Memory B cell (primary cell): ENCODE measurements at regions not wholly inside any gene's neighbourhood (a gene's known extent, or its start where the extent isn't known, plus 50 kb on each side); places are given as distances from the start of the nearest gene placed in this dataset.

Experiments
- ATAC-seq: fragments of 150-1000 bp; cut with Tn5 transposase; 2 replicates; pipeline ENCODE4 v1.10.0; 2021; ENCODE audit warnings: low read depth, mild to moderate bottlenecking, moderate library complexity
- DNase-seq, 2 donors: peaks; one replicate each; pipeline ENCODE4 v3.0.0; 2022; ENCODE audit warnings: low spot score in 2 of 2
- H3K27ac Mint-ChIP-seq: one replicate; pipeline ENCODE4 v1.8.0; 2022; ENCODE audit warnings: mild to moderate bottlenecking, moderate library complexity, mixed read lengths
- H3K27me3 Mint-ChIP-seq: one replicate; pipeline ENCODE4 v1.8.0; 2022; ENCODE audit warnings: mixed read lengths
- H3K36me3 Mint-ChIP-seq: one replicate; pipeline ENCODE4 v1.8.0; 2022; ENCODE audit warnings: mild to moderate bottlenecking, mixed read lengths
- H3K4me1 Mint-ChIP-seq: one replicate; pipeline ENCODE4 v1.8.0; 2022; ENCODE audit warnings: mixed read lengths
- H3K4me3 Mint-ChIP-seq: one replicate; pipeline ENCODE4 v1.8.0; 2022; ENCODE audit warnings: mild to moderate bottlenecking, moderate library complexity, mixed read lengths
- H3K9me3 Mint-ChIP-seq: one replicate; pipeline ENCODE4 v1.8.0; 2022; ENCODE audit warnings: mixed read lengths

- H3K4me1 Mint-ChIP-seq = no peaks in the 10 kb centered on the region
- H3K9me3 Mint-ChIP-seq = peaks cover 12% of the 10 kb centered on the region
- no peak overlapping the region for H3K4me3 Mint-ChIP-seq
- no peaks in the 10 kb centered on the region for H3K36me3 Mint-ChIP-seq
- no peak for DNase-seq
- no peaks in the 10 kb centered on the region for H3K27me3 Mint-ChIP-seq
- ATAC-seq = no peak
- H3K27ac Mint-ChIP-seq = no peak overlapping the region
These were observed 1005.7 kb upstream of the PIK3C3 start for GRCh38 chr18:40949114-40949950.

GRCh38 chr18:40944576-40944975 lies 1010.5 kb upstream of the PIK3C3 start:
- no peak for ATAC-seq
- H3K4me1 Mint-ChIP-seq = no peaks in the 10 kb centered on the region
- no peak overlapping the region for H3K27ac Mint-ChIP-seq
- DNase-seq = no peak
- H3K36me3 Mint-ChIP-seq = no peaks in the 10 kb centered on the region
- no peak overlapping the region for H3K4me3 Mint-ChIP-seq
- peaks cover 11% of the 10 kb centered on the region for H3K9me3 Mint-ChIP-seq
- no peaks in the 10 kb centered on the region for H3K27me3 Mint-ChIP-seq

GRCh38 chr18:40939656-40940515 lies 1015.1 kb upstream of the PIK3C3 start:
- H3K36me3 Mint-ChIP-seq = no peaks in the 10 kb centered on the region
- H3K27me3 Mint-ChIP-seq = no peaks in the 10 kb centered on the region
- no peak overlapping the region for H3K27ac Mint-ChIP-seq

GRCh38 chr18:40938615-40939014 lies 1016.4 kb upstream of the PIK3C3 start:
- H3K36me3 Mint-ChIP-seq = no peaks in the 10 kb centered on the region
- peaks cover 14% of the 10 kb centered on the region for H3K9me3 Mint-ChIP-seq
- DNase-seq (no peak), ATAC-seq (no peak)
- no peak overlapping the region for H3K27ac Mint-ChIP-seq
- no peaks in the 10 kb centered on the region for H3K27me3 Mint-ChIP-seq
- H3K4me1 Mint-ChIP-seq = no peaks in the 10 kb centered on the region
- H3K4me3 Mint-ChIP-seq = no peak overlapping the region

More at GRCh38 chr18:40939656-40940515, 1015.1 kb upstream of the PIK3C3 start:
- ATAC-seq (no peak), DNase-seq (no peak)
- Mint-ChIP-seq H3K9me3 (peaks cover 9% of the 10 kb centered on the region), H3K4me3 (no peak overlapping the region), H3K4me1 (no peaks in the 10 kb centered on the region)

- peaks cover 11% of the 10 kb centered on the region for H3K9me3 Mint-ChIP-seq
- no peaks in the 10 kb centered on the region for H3K36me3 Mint-ChIP-seq
- H3K4me3 Mint-ChIP-seq = no peak overlapping the region
- DNase-seq (no peak), ATAC-seq (no peak)
- no peak overlapping the region for H3K27ac Mint-ChIP-seq
- H3K4me1 Mint-ChIP-seq = no peaks in the 10 kb centered on the region
- no peaks in the 10 kb centered on the region for H3K27me3 Mint-ChIP-seq
These were observed 1017.6 kb upstream of the PIK3C3 start for GRCh38 chr18:40937386-40937785.

- no peak for DNase-seq
- Mint-ChIP-seq H3K4me3 (no peak overlapping the region), H3K27ac (no peak overlapping the region), H3K4me1 (no peaks in the 10 kb centered on the region), H3K36me3 (no peaks in the 10 kb centered on the region), H3K9me3 (peaks cover 11% of the 10 kb centered on the region), H3K27me3 (no peaks in the 10 kb centered on the region)
- no peak for ATAC-seq
These were observed 1019.6 kb upstream of the PIK3C3 start for GRCh38 chr18:40935423-40935822.

- H3K9me3 Mint-ChIP-seq = peaks cover 11% of the 10 kb centered on the region
- H3K4me3 Mint-ChIP-seq = no peak overlapping the region
These were observed 1022.2 kb upstream of the PIK3C3 start for GRCh38 chr18:40932862-40933261.

GRCh38 chr18:40930211-40930882 lies 1024.7 kb upstream of the PIK3C3 start:
- no peaks in the 10 kb centered on the region for H3K4me1 Mint-ChIP-seq
- H3K27me3 Mint-ChIP-seq = no peaks in the 10 kb centered on the region
- no peak for DNase-seq
- no peak for ATAC-seq
- no peak overlapping the region for H3K4me3 Mint-ChIP-seq
- no peaks in the 10 kb centered on the region for H3K36me3 Mint-ChIP-seq
- H3K9me3 Mint-ChIP-seq = peaks cover 9% of the 10 kb centered on the region
- H3K27ac Mint-ChIP-seq = no peak overlapping the region

More at GRCh38 chr18:40932862-40933261, 1022.2 kb upstream of the PIK3C3 start:
- Mint-ChIP-seq H3K36me3 (no peaks in the 10 kb centered on the region), H3K27ac (no peak overlapping the region), H3K4me1 (no peaks in the 10 kb centered on the region), H3K27me3 (no peaks in the 10 kb centered on the region)
- DNase-seq (no peak), ATAC-seq (no peak)

- H3K4me1 Mint-ChIP-seq = no peaks in the 10 kb centered on the region
- H3K27ac Mint-ChIP-seq = no peak overlapping the region
- H3K9me3 Mint-ChIP-seq = peaks cover 7% of the 10 kb centered on the region
- ATAC-seq (no peak), DNase-seq (no peak)
- H3K27me3 Mint-ChIP-seq = no peaks in the 10 kb centered on the region
- H3K4me3 Mint-ChIP-seq = no peak overlapping the region
- no peaks in the 10 kb centered on the region for H3K36me3 Mint-ChIP-seq
These were observed 1025.6 kb upstream of the PIK3C3 start for GRCh38 chr18:40929399-40929798.

GRCh38 chr18:40926679-40927078 lies 1028.4 kb upstream of the PIK3C3 start:
- Mint-ChIP-seq H3K27ac (no peak overlapping the region), H3K36me3 (no peaks in the 10 kb centered on the region), H3K9me3 (peaks cover 6% of the 10 kb centered on the region), H3K27me3 (no peaks in the 10 kb centered on the region), H3K4me1 (no peaks in the 10 kb centered on the region), H3K4me3 (no peak overlapping the region)
- DNase-seq (no peak), ATAC-seq (no peak)

- DNase-seq (no peak), ATAC-seq (no peak)
- Mint-ChIP-seq H3K27ac (no peak overlapping the region), H3K36me3 (no peaks in the 10 kb centered on the region), H3K9me3 (peaks cover 6% of the 10 kb centered on the region), H3K4me3 (no peak overlapping the region), H3K27me3 (no peaks in the 10 kb centered on the region), H3K4me1 (no peaks in the 10 kb centered on the region)
These were observed 1029.9 kb upstream of the PIK3C3 start for GRCh38 chr18:40925071-40925541.

GRCh38 chr18:40921845-40922629 lies 1033.0 kb upstream of the PIK3C3 start:
- Mint-ChIP-seq H3K9me3 (peaks cover 2% of the 10 kb centered on the region), H3K36me3 (no peaks in the 10 kb centered on the region), H3K27ac (no peak overlapping the region), H3K4me1 (no peaks in the 10 kb centered on the region), H3K27me3 (no peaks in the 10 kb centered on the region), H3K4me3 (no peak overlapping the region)
- DNase-seq (no peak), ATAC-seq (no peak)

GRCh38 chr18:40917056-40917455 lies 1038.0 kb upstream of the PIK3C3 start:
- H3K4me3 Mint-ChIP-seq = no peak overlapping the region
- H3K4me1 Mint-ChIP-seq = no peaks in the 10 kb centered on the region
- DNase-seq = no peak
- no peaks in the 10 kb centered on the region for H3K36me3 Mint-ChIP-seq
- peaks cover 4% of the 10 kb centered on the region for H3K9me3 Mint-ChIP-seq
- no peak for ATAC-seq
- H3K27me3 Mint-ChIP-seq = no peaks in the 10 kb centered on the region
- no peak overlapping the region for H3K27ac Mint-ChIP-seq
